Lower leg skin (tissue), 4 donors: ENCODE measurements at regions not wholly inside any gene's neighbourhood (a gene's known extent, or its start where the extent isn't known, plus 50 kb on each side); places are given as distances from the start of the nearest gene placed in this dataset.

ENCODE experiments used
- DNase-seq, 2 donors: peaks; one replicate each; pipeline ENCODE4 v3.0.0-alpha.2; 2019; ENCODE audit warnings: low spot score in 2 of 2
- H3K4me3 ChIP-seq: fragments of 200-600 bp; sonication (generic); 2 replicates; pipeline ENCODE4 v1.5.1; 2017; ENCODE audit warnings: mild to moderate bottlenecking, low read depth; ENCODE audit not compliant: poor library complexity, severe bottlenecking
- POLR2A ChIP-seq, 2 donors: fragments of 450-650 bp; IDR thresholded peaks; one replicate each; pipeline ENCODE4 v1.6.1; 2016 to 2017; ENCODE audit warnings: antibody characterized with exemption in 2 of 2, mild to moderate bottlenecking in 1 of 2, moderate library complexity in 1 of 2
- WGBS, 2 donors: methylation state at CpG; one replicate each; pipeline ENCODE4 v1.1.5; 2018; 5-methylcytosine and 5-hydroxymethylcytosine counted together
- intact Hi-C: fragments of 100-400 bp; cut with DNase I; formaldehyde crosslinking; loops from one replicate; pipeline ENCODE4 v1.15.0; 2023; ENCODE audit warnings: low total_unique reads
- TF ChIP-seq, protein P1 (sequence below), 3 donors: fragments of 450-650 bp; IDR thresholded peaks; one replicate each; pipeline ENCODE4 v1.5.1; 2016; ENCODE audit warnings: antibody characterized with exemption in 3 of 3, mild to moderate bottlenecking in 3 of 3, moderate library complexity in 2 of 3

- TF ChIP-seq, protein P1, sequence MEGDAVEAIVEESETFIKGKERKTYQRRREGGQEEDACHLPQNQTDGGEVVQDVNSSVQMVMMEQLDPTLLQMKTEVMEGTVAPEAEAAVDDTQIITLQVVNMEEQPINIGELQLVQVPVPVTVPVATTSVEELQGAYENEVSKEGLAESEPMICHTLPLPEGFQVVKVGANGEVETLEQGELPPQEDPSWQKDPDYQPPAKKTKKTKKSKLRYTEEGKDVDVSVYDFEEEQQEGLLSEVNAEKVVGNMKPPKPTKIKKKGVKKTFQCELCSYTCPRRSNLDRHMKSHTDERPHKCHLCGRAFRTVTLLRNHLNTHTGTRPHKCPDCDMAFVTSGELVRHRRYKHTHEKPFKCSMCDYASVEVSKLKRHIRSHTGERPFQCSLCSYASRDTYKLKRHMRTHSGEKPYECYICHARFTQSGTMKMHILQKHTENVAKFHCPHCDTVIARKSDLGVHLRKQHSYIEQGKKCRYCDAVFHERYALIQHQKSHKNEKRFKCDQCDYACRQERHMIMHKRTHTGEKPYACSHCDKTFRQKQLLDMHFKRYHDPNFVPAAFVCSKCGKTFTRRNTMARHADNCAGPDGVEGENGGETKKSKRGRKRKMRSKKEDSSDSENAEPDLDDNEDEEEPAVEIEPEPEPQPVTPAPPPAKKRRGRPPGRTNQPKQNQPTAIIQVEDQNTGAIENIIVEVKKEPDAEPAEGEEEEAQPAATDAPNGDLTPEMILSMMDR (IDR thresholded peaks at IDR 0.05), result no peak
- no peak for TF ChIP-seq POLR2A (IDR thresholded peaks at IDR 0.05)
- no peak overlapping the region for H3K4me3 ChIP-seq
- peak in 1 of 2 donors; percentile 15 for DNase-seq
- intact Hi-C loops, result no loop called here
- 34 to 37% methylated on average over 4 of the region's 4 CpGs for WGBS, 2 donors
Measured at GRCh38 chrX:115449742-115450141, 111.2 kb upstream of the PLS3 start.

GRCh38 chrX:115452251-115452650 lies 108.7 kb upstream of the PLS3 start:
- TF ChIP-seq, protein P1 (IDR thresholded peaks at IDR 0.05), result no peak
- no peak for TF ChIP-seq POLR2A (IDR thresholded peaks at IDR 0.05)
- WGBS, 2 donors, result 48 to 68% methylated on average over 1 of the region's 1 CpG
- intact Hi-C loops, result no loop called here
- no peak for DNase-seq
- no peak overlapping the region for H3K4me3 ChIP-seq

DNA sequence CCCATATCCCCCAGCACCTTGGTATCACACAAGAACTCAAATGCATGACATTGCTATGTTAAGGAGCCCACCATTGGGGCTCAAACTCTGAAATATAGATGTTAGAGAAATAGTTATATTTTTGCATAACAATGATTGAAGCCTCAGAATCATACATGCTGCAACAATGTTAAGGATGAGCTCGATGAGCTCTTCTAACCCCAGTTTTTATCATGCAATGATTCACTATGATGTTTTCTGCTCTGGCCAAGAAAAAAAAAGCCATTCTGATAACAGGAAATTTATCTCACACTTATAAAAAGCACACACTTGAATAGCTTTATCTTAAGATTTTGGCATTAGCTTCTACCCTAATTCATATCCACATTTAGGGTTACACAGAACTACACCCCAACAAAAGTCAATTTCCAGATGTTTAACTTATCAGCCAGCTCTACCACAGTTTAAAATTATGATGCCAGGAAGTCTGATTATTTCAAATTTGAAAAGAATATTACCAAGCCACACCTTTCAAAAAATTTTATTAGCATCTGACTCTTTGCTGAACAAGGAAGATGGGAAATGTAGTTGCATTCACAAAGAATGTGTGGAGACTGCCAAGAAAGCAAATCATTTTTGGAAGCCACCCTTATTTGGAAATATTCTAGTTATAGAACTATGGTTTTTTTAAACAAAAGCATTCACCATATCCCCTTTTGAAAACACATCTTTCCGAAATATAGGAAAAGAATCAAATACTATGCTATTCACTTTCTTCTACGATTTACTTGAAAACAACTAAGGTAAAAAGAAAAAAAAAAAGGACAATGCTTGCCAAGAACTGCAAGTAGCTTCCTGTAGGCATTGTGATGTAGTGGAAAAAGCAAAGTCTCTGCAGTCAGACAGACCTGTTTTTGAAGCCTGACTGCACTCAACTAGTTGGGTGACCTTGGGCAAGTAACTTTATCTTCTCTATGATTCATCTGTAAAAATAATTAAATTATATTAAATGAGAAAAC lies 100.8 kb upstream of the PLS3 start:
- H3K4me3 ChIP-seq, result no peak overlapping the region
- WGBS, 2 donors, result 16 to 33% methylated on average over 3 of the region's 3 CpGs
- TF ChIP-seq, protein P1 (IDR thresholded peaks at IDR 0.05), result no peak
- no peak for TF ChIP-seq POLR2A (IDR thresholded peaks at IDR 0.05)
- intact Hi-C loops, result no loop called here
- DNase-seq, result no peak

- no peak for DNase-seq
- 74 to 91% methylated on average over 1 of the region's 1 CpG for WGBS, 2 donors
- TF ChIP-seq POLR2A (IDR thresholded peaks at IDR 0.05), result no peak
- TF ChIP-seq, protein P1 (IDR thresholded peaks at IDR 0.05), result no peak
- intact Hi-C loops, result no loop called here
- H3K4me3 ChIP-seq, result no peak overlapping the region
Measured at GRCh38 chrX:115462406-115462805, 98.6 kb upstream of the PLS3 start.

DNA sequence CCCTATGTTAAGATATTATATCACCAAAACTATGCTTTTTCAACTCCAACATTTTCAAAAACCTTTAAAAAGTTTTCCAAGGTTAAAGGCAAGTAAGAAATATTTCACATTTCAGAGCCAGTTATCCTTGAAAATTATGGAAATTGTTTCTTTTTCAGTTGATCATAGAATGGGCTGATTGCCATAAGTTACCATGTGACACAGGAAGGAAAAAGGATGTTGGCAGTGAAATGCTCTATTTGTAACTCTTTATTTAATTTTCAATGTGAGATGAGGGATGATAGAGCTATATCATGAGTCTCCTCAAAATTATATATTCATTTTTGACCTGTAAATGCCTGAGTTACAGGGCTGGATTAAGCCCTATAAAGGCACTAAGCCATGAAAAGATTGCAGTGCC lies 93.0 kb upstream of the PLS3 start:
- DNase-seq, result no peak
- intact Hi-C loops, result no loop called here
- H3K4me3 ChIP-seq, result no peak overlapping the region
- TF ChIP-seq, protein P1 (IDR thresholded peaks at IDR 0.05), result no peak
- no peak for TF ChIP-seq POLR2A (IDR thresholded peaks at IDR 0.05)
